ENCODE measurements at regions not wholly inside any gene's neighbourhood (a gene's known extent, or its start where the extent isn't known, plus 50 kb on each side); places are given as distances from the start of the nearest gene placed in this dataset.

DNA sequence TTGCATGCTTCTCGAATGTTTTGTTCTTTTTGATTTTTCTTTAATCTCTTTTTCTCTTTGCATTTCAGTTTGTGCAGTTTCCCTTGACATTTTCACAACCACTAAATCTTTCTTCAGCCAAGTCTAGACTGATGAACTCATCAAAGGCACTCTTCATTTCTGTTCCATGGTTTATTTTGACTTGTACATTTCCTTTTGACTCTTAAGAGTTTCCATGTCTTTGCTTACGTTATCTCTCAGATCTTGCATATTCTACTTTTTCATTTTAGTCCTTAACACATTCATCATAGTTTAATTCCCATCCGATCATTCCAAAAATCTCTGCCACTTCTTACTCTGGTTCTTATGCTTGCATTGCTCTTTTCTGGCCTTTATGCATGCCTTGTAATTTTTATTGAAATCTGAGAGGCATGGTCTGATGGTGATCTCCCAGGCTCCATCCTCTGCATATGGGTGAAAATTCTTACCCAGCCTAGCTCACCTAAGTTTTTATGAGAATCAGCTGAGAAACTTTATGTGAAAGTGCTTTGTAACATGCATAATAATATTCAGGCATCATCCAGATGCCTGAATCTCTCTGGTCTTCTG, 202.8 kb upstream of the IGFBP3 start:
- Histone ChIP-seq H3K4me3 (IDR thresholded peaks at IDR 0.05; ENCODE audit: insufficient read depth, low read depth, low read length) (no peak overlapping the region), H3K27me3 (ENCODE audit: insufficient read depth, low read depth) (no peaks in the 10 kb centered on the region), H4K20me1 (ENCODE audit: insufficient read depth) (no peaks in the 10 kb centered on the region), H3K4me1 (ENCODE audit: low read depth, poor library complexity, severe bottlenecking) (no peaks in the 10 kb centered on the region), H3K4me2 (no peak overlapping the region), H3K9ac (no peak overlapping the region), H3K79me2 (ENCODE audit: insufficient read depth, low read depth) (no peaks in the 10 kb centered on the region), H3K27ac (no peak overlapping the region), H3K36me3 (ENCODE audit: insufficient read depth) (no peaks in the 10 kb centered on the region), H2AFZ (ENCODE audit: low read depth) (no peak overlapping the region)
- TF ChIP-seq, protein P1, sequence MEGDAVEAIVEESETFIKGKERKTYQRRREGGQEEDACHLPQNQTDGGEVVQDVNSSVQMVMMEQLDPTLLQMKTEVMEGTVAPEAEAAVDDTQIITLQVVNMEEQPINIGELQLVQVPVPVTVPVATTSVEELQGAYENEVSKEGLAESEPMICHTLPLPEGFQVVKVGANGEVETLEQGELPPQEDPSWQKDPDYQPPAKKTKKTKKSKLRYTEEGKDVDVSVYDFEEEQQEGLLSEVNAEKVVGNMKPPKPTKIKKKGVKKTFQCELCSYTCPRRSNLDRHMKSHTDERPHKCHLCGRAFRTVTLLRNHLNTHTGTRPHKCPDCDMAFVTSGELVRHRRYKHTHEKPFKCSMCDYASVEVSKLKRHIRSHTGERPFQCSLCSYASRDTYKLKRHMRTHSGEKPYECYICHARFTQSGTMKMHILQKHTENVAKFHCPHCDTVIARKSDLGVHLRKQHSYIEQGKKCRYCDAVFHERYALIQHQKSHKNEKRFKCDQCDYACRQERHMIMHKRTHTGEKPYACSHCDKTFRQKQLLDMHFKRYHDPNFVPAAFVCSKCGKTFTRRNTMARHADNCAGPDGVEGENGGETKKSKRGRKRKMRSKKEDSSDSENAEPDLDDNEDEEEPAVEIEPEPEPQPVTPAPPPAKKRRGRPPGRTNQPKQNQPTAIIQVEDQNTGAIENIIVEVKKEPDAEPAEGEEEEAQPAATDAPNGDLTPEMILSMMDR (conservative IDR thresholded peaks at IDR 0.05; ENCODE audit: low read depth, low read length) = no peak

DNA sequence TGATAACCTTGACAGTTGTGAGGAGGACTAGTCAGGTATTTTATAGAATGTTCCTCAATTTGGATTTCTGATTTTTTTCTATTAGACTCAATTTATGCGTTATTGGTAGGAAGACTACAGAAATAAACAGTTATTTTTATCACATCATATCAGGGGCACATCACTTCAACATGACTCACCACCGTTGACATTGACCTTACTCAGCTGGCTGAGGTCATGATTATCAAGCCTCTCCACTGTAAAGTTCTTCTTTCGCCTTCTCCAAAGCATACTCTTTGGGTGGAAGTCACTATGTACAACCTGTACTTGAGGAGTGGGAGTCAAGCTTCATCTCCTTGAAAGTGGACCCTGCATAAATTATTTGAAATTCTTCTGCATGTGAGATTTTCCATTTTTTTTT, 194.3 kb upstream of the IGFBP3 start:
- Histone ChIP-seq H3K36me3 (ENCODE audit: insufficient read depth) (no peaks in the 10 kb centered on the region), H4K20me1 (ENCODE audit: insufficient read depth) (no peaks in the 10 kb centered on the region), H3K4me2 (no peak overlapping the region), H3K27me3 (ENCODE audit: insufficient read depth, low read depth) (no peaks in the 10 kb centered on the region), H3K4me3 (IDR thresholded peaks at IDR 0.05; ENCODE audit: insufficient read depth, low read depth, low read length) (no peak overlapping the region), H3K4me1 (ENCODE audit: low read depth, poor library complexity, severe bottlenecking) (no peaks in the 10 kb centered on the region), H3K79me2 (ENCODE audit: insufficient read depth, low read depth) (no peaks in the 10 kb centered on the region), H2AFZ (ENCODE audit: low read depth) (no peak overlapping the region), H3K9ac (no peak overlapping the region), H3K27ac (no peak overlapping the region)
- TF ChIP-seq, protein P1 (conservative IDR thresholded peaks at IDR 0.05; ENCODE audit: low read depth, low read length) = no peak

DNA sequence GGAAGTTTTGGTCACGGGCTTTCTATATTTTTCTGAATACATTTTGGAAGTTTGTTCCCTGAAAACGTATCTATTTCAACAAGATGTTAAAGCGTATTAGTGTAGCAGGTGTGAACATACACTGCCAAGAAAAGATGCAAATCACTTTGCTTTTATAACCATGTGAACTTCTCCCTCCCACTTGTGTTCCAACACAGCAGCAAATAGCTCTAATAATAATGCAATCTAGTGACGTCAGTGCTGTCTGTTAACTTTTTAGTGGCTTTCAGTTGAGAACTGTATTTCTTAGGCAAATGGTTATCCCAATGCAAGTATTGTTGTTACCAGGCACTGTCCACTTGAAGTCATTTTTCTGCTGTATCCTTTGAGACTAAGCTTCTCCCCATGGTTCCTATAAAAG, 188.4 kb upstream of the IGFBP3 start:
- Histone ChIP-seq H3K4me2 (no peak overlapping the region), H3K4me1 (ENCODE audit: low read depth, poor library complexity, severe bottlenecking) (no peaks in the 10 kb centered on the region), H4K20me1 (ENCODE audit: insufficient read depth) (no peaks in the 10 kb centered on the region), H3K27ac (no peak overlapping the region), H3K27me3 (ENCODE audit: insufficient read depth, low read depth) (no peaks in the 10 kb centered on the region), H3K9ac (no peak overlapping the region), H3K36me3 (ENCODE audit: insufficient read depth) (no peaks in the 10 kb centered on the region), H2AFZ (ENCODE audit: low read depth) (no peak overlapping the region), H3K4me3 (IDR thresholded peaks at IDR 0.05; ENCODE audit: insufficient read depth, low read depth, low read length) (no peak overlapping the region), H3K79me2 (ENCODE audit: insufficient read depth, low read depth) (no peaks in the 10 kb centered on the region)
- TF ChIP-seq, protein P1 (conservative IDR thresholded peaks at IDR 0.05; ENCODE audit: low read depth, low read length) = no peak

DNA sequence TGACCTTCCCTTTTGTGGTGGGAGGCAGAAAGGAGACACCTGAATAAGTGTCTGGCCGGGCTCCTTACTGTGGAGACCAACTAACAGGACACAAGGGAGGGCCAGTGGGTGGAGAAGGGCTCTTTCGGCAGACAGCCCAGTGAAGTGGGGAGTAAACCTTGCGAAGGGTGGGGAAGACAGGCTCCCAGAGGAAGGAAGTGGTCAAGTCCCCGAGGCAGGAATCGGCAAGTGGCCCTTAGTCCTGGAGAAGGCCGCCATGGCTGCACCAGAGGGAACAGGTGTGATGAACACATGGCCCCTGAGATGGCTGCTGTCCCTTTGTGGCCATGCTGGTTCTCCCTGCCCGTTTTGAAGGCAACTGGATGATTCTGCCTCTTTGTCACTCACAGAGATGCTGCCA, 187.2 kb upstream of the IGFBP3 start:
- Histone ChIP-seq H3K4me3 (IDR thresholded peaks at IDR 0.05; ENCODE audit: insufficient read depth, low read depth, low read length) (no peak overlapping the region), H3K36me3 (ENCODE audit: insufficient read depth) (no peaks in the 10 kb centered on the region), H3K9ac (no peak overlapping the region), H3K27me3 (ENCODE audit: insufficient read depth, low read depth) (no peaks in the 10 kb centered on the region), H3K4me1 (ENCODE audit: low read depth, poor library complexity, severe bottlenecking) (no peaks in the 10 kb centered on the region), H3K27ac (no peak overlapping the region), H3K79me2 (ENCODE audit: insufficient read depth, low read depth) (no peaks in the 10 kb centered on the region), H2AFZ (ENCODE audit: low read depth) (no peak overlapping the region), H3K4me2 (no peak overlapping the region), H4K20me1 (ENCODE audit: insufficient read depth) (no peaks in the 10 kb centered on the region)
- TF ChIP-seq, protein P1 (conservative IDR thresholded peaks at IDR 0.05; ENCODE audit: low read depth, low read length) = no peak
